ENCODE measurements at regions not wholly inside any gene's neighbourhood (a gene's known extent, or its start where the extent isn't known, plus 50 kb on each side); places are given as distances from the start of the nearest gene placed in this dataset.

DNA sequence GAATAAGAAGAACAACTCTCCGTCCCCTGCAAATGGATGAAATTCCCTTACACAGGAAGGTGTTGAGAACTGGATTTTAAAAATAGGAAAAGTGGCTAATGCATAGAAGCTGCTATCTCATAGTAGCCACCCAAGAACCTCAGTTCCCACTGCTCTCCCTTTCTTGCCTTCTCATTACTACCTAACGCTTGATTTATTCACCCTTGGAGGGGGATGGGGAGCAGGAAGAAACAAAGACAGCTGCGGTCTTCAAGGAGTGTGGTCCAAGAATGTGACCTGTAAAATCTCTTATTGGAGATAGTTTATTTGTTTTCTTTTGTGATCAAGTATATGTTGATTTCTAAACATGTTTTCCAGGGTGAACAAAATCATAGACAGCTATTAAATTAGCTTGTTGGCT, 274.1 kb upstream of the CTNNB1 start:
- TF ChIP-seq TEAD4 (IDR thresholded peaks at IDR 0.05; ENCODE audit: low read length) (no peak), TEAD4 (CRISPR knock-in tag; IDR thresholded peaks at IDR 0.05; ENCODE audit: borderline replicate concordance) (no peak), MYC (IDR thresholded peaks at IDR 0.05; ENCODE audit: low read depth, low read length) (no peak), MYC (CRISPR knock-in tag; IDR thresholded peaks at IDR 0.05; ENCODE audit: borderline replicate concordance, low read depth) (no peak)
- TF ChIP-seq, protein P1, sequence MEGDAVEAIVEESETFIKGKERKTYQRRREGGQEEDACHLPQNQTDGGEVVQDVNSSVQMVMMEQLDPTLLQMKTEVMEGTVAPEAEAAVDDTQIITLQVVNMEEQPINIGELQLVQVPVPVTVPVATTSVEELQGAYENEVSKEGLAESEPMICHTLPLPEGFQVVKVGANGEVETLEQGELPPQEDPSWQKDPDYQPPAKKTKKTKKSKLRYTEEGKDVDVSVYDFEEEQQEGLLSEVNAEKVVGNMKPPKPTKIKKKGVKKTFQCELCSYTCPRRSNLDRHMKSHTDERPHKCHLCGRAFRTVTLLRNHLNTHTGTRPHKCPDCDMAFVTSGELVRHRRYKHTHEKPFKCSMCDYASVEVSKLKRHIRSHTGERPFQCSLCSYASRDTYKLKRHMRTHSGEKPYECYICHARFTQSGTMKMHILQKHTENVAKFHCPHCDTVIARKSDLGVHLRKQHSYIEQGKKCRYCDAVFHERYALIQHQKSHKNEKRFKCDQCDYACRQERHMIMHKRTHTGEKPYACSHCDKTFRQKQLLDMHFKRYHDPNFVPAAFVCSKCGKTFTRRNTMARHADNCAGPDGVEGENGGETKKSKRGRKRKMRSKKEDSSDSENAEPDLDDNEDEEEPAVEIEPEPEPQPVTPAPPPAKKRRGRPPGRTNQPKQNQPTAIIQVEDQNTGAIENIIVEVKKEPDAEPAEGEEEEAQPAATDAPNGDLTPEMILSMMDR (IDR thresholded peaks at IDR 0.05 in 2 of 3, conservative IDR thresholded peaks at IDR 0.05 in 1 of 3; ENCODE audit: insufficient read depth in 2 of 3, low read depth in 1 of 3, low read length in 3 of 3) = no peak
